GM19193 (cell line): ENCODE measurements at regions not wholly inside any gene's neighbourhood (a gene's known extent, or its start where the extent isn't known, plus 50 kb on each side); places are given as distances from the start of the nearest gene placed in this dataset.

Source experiments
- POLR2A ChIP-seq: IDR thresholded peaks from 4 replicates; pipeline ENCODE4 v1.6.1; 2011; ENCODE audit not compliant: insufficient read depth, insufficient read length; ENCODE audit errors: extremely low read depth

- peak; percentile 9 for TF ChIP-seq POLR2A
Observed at GRCh38 chr6:44002593-44003344, 124.5 kb downstream of the MRPL14 start.

- no peak for TF ChIP-seq POLR2A
Observed at GRCh38 chr6:44002067-44002592, 125.1 kb downstream of the MRPL14 start.

GRCh38 chr6:44001318-44002066 lies 125.8 kb downstream of the MRPL14 start:
- TF ChIP-seq POLR2A: peak; percentile 41

- TF ChIP-seq POLR2A: peak; percentile 63
Observed at GRCh38 chr6:44000164-44000842, 126.9 kb downstream of the MRPL14 start.

- no peak for TF ChIP-seq POLR2A
Observed at GRCh38 chr6:43999628-44000027, 127.6 kb downstream of the MRPL14 start.

- no peak for TF ChIP-seq POLR2A
Observed at GRCh38 chr6:43997345-43997677, 129.9 kb downstream of the MRPL14 start.

- no peak for TF ChIP-seq POLR2A
Observed at GRCh38 chr6:43996618-43997344, 130.5 kb downstream of the MRPL14 start.

GRCh38 chr6:43995137-43995536 lies 132.1 kb downstream of the MRPL14 start:
- no peak for TF ChIP-seq POLR2A

GRCh38 chr6:43993881-43994523 lies 133.2 kb downstream of the MRPL14 start:
- no peak for TF ChIP-seq POLR2A

- no peak for TF ChIP-seq POLR2A
Observed at GRCh38 chr6:43992783-43993644, 134.2 kb downstream of the MRPL14 start.

- no peak for TF ChIP-seq POLR2A
Observed at GRCh38 chr6:43992126-43992663, 135.1 kb downstream of the MRPL14 start.

- TF ChIP-seq POLR2A: no peak
Observed at GRCh38 chr6:43990627-43991619, 136.3 kb downstream of the MRPL14 start.

- no peak for TF ChIP-seq POLR2A
Observed at GRCh38 chr6:43990275-43990626, 137.0 kb downstream of the MRPL14 start.
